SH-SY5Y (cell line): ENCODE measurements at regions not wholly inside any gene's neighbourhood (a gene's known extent, or its start where the extent isn't known, plus 50 kb on each side); places are given as distances from the start of the nearest gene placed in this dataset.

Source experiments
- GATA2 ChIP-seq: IDR thresholded peaks from 2 replicates; pipeline ENCODE4 v1.6.1; 2011; ENCODE audit warnings: mild to moderate bottlenecking, low read depth, low read length
- GATA3 ChIP-seq: IDR thresholded peaks from 2 replicates; pipeline ENCODE4 v1.6.1; 2011; ENCODE audit warnings: low read depth, mild to moderate bottlenecking, low read length, moderate library complexity

DNA sequence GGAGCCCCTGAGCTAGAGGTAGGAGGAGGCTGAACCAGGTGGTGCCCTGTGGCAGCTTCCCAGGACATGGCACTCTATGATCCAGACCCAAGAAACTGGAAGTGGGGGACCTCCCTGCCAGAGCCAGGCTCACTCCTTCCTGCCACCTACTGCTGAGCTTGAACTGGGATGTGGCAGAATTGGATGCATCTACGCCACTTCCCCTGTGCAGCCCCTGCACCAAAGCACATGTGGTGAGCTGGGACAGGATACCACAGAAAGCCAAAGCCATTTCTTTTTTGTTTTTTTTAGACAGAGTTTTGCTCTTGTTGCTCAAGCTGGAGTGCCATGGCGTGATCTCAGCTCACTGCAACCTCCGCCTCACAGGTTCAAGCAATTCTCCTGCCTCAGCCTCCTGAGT, 518.0 kb upstream of the PPP2R3A start:
- TF ChIP-seq GATA3 (no peak), GATA2 (no peak)

GRCh38 chr3:135448520-135448919, 517.0 kb upstream of the PPP2R3A start:
- TF ChIP-seq GATA2 (no peak), GATA3 (no peak)

GRCh38 chr3:135449046-135449445, 516.5 kb upstream of the PPP2R3A start:
- TF ChIP-seq GATA2 (no peak), GATA3 (no peak)

GRCh38 chr3:135451037-135451785, 514.3 kb upstream of the PPP2R3A start:
- TF ChIP-seq GATA3 (no peak), GATA2 (no peak)

GRCh38 chr3:135452881-135453280, 512.6 kb upstream of the PPP2R3A start:
- TF ChIP-seq GATA2 (no peak), GATA3 (no peak)

GRCh38 chr3:135453326-135453725, 512.2 kb upstream of the PPP2R3A start:
- no peak for TF ChIP-seq GATA2
- no peak for TF ChIP-seq GATA3

DNA sequence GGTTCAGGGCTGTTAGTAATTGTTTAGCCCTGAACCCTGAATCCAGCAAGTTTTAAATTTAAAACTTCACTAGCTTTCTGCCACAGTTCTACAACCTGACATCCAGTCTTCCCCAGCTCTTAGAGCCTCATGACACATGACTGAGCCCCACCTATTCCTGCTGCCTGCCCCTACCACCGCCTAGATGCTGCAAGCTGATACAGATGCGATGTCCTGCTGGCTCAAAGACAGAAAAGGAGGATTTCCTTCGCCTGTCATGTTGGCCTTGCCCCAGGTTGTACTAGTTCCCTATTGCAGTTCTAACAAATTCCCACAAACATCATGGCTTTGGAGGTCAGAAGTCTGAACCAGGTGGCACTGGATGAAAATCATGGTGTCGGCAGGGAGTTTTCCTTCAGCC, 510.6 kb upstream of the PPP2R3A start:
- TF ChIP-seq GATA2 (no peak), GATA3 (no peak)

DNA sequence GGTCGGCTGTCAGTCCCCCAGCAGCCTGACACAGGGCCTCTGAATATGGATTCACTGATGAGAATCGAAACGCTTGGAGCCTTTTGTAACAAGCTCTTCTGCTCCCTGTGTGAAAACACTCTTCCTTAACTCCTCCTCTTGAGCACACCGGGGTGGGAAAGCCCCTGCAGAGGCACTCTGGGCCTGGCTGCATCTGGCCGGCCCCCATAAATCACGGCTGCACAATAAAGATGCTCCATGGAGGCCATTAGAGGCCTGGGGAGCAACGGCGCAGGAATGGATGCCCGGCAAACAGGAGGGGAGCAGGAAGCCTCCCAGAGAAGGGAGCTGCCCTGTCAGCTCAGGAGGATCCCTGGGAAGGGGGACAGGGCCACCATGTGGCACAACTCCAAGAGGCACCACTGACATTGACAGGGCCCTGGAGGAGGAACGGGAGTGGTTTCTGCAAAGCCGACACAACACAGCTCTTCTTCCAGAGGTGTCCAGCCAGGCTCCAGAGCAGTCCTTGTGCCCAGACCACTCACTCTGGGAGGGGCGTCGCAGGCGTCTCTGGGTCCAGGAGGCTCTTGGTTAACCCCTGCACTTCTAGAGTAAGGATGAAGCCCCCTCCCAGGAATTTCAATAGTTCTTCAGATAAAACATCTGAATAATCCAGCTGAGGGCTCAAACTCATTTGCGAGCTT, 509.3 kb upstream of the PPP2R3A start:
- TF ChIP-seq GATA3 (no peak), GATA2 (no peak)

GRCh38 chr3:135458541-135459322, 506.8 kb upstream of the PPP2R3A start:
- TF ChIP-seq GATA3 (no peak), GATA2 (no peak)

DNA sequence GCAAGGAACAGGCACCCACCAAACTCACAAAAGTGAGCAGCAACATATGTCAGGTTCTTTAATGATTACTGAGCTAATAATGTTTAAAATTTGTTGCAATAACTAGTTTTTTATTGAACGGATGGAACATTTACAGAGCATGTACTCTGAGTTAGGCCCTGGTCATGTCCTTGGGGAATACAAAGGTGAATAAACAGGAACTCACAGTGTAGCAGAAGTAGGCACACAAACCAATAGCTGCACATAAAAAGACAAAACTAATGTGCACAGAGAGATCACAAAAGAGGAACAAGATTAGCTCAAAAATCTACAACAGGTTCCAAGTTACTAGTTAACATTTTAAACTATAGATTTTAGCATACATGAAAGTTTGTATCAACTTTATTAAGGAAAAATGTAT, 505.3 kb upstream of the PPP2R3A start:
- TF ChIP-seq GATA2 (no peak), GATA3 (no peak)

- no peak for TF ChIP-seq GATA3
- no peak for TF ChIP-seq GATA2
Observed at GRCh38 chr3:135471911-135472310, 493.6 kb upstream of the PPP2R3A start.

- TF ChIP-seq GATA2 (no peak), GATA3 (no peak)
Observed at GRCh38 chr3:135473449-135473848, 492.1 kb upstream of the PPP2R3A start.

GRCh38 chr3:135487261-135487660, 478.3 kb upstream of the PPP2R3A start:
- TF ChIP-seq GATA3 (no peak), GATA2 (no peak)

GRCh38 chr3:135490219-135490915, 475.2 kb upstream of the PPP2R3A start:
- TF ChIP-seq GATA3 (no peak), GATA2 (no peak)
